HL-60 (cell line): ENCODE measurements at regions not wholly inside any gene's neighbourhood (a gene's known extent, or its start where the extent isn't known, plus 50 kb on each side); places are given as distances from the start of the nearest gene placed in this dataset.

Experiments used
- DNase-seq, 2 experiments: peaks; one replicate each; pipeline ENCODE4 v3.0.0-alpha.2; 2010 to 2020; ENCODE audit warnings: low read depth in 1 of 2, low spot score in 1 of 2
- H3K27ac ChIP-seq: fragments of 250-450 bp; sonication (Bioruptor Pico); replicated peaks from 2 replicates; pipeline ENCODE4 v1.5.1; 2020; ENCODE audit warnings: mild to moderate bottlenecking, moderate library complexity
- H3K27me3 ChIP-seq: fragments of 250-450 bp; sonication (Bioruptor Pico); 2 replicates; pipeline ENCODE4 v1.5.1; 2021; ENCODE audit warnings: mild to moderate bottlenecking, moderate library complexity; ENCODE audit not compliant: insufficient read depth, poor library complexity, severe bottlenecking
- H3K4me3 ChIP-seq: replicated peaks from 2 replicates; pipeline ENCODE4 v1.5.1; 2011; ENCODE audit warnings: mild to moderate bottlenecking, control low read depth, low read length; ENCODE audit not compliant: insufficient read depth
- GABPA ChIP-seq: IDR thresholded peaks from 2 replicates; pipeline ENCODE4 v1.6.1; 2012; ENCODE audit warnings: low read depth
- POLR2AphosphoS5 ChIP-seq: IDR thresholded peaks from 2 replicates; pipeline ENCODE4 v1.6.1; 2012; ENCODE audit warnings: low read depth
- SPI1 ChIP-seq: IDR thresholded peaks from 2 replicates; pipeline ENCODE4 v1.6.1; 2012; ENCODE audit warnings: low read depth, mild to moderate bottlenecking, borderline replicate concordance
- TF ChIP-seq, protein P1 (sequence below): IDR thresholded peaks from 2 replicates; pipeline ENCODE4 v1.6.1; 2012; ENCODE audit warnings: low read depth; ENCODE audit not compliant: insufficient replicate concordance
- TF ChIP-seq, protein P2 (sequence below): IDR thresholded peaks from one replicate; pipeline ENCODE4 v1.5.1; 2011; ENCODE audit warnings: low read length, control low read depth, inconsistent platforms; ENCODE audit not compliant: insufficient read depth

DNA sequence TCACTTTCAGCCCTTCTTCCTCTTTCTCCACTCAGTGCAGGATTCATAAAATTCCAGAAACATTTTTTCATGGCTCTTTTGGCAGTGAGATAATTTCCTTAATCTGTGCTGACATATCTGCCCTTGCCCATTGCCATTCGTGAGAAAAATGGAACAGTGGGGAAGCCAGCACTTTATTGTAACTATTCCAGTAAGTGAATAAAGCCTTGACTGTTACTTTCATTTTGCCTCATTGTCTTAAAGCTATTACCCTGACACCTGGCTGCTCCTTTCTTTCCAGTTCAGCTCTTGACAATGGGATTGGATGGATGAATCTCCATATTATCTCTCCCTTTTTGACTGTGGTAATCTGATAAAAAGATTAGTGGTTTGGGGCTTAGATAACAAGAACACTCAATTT is 1068.1 kb upstream of the PCDH20 start:
- no peak for DNase-seq
- no peak overlapping the region for H3K4me3 ChIP-seq
- no peak overlapping the region for H3K27ac ChIP-seq
- TF ChIP-seq SPI1: no peak
- no peak for TF ChIP-seq GABPA
- TF ChIP-seq, protein P1, sequence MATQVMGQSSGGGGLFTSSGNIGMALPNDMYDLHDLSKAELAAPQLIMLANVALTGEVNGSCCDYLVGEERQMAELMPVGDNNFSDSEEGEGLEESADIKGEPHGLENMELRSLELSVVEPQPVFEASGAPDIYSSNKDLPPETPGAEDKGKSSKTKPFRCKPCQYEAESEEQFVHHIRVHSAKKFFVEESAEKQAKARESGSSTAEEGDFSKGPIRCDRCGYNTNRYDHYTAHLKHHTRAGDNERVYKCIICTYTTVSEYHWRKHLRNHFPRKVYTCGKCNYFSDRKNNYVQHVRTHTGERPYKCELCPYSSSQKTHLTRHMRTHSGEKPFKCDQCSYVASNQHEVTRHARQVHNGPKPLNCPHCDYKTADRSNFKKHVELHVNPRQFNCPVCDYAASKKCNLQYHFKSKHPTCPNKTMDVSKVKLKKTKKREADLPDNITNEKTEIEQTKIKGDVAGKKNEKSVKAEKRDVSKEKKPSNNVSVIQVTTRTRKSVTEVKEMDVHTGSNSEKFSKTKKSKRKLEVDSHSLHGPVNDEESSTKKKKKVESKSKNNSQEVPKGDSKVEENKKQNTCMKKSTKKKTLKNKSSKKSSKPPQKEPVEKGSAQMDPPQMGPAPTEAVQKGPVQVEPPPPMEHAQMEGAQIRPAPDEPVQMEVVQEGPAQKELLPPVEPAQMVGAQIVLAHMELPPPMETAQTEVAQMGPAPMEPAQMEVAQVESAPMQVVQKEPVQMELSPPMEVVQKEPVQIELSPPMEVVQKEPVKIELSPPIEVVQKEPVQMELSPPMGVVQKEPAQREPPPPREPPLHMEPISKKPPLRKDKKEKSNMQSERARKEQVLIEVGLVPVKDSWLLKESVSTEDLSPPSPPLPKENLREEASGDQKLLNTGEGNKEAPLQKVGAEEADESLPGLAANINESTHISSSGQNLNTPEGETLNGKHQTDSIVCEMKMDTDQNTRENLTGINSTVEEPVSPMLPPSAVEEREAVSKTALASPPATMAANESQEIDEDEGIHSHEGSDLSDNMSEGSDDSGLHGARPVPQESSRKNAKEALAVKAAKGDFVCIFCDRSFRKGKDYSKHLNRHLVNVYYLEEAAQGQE: no peak
- no peak for TF ChIP-seq POLR2AphosphoS5
- TF ChIP-seq, protein P2, sequence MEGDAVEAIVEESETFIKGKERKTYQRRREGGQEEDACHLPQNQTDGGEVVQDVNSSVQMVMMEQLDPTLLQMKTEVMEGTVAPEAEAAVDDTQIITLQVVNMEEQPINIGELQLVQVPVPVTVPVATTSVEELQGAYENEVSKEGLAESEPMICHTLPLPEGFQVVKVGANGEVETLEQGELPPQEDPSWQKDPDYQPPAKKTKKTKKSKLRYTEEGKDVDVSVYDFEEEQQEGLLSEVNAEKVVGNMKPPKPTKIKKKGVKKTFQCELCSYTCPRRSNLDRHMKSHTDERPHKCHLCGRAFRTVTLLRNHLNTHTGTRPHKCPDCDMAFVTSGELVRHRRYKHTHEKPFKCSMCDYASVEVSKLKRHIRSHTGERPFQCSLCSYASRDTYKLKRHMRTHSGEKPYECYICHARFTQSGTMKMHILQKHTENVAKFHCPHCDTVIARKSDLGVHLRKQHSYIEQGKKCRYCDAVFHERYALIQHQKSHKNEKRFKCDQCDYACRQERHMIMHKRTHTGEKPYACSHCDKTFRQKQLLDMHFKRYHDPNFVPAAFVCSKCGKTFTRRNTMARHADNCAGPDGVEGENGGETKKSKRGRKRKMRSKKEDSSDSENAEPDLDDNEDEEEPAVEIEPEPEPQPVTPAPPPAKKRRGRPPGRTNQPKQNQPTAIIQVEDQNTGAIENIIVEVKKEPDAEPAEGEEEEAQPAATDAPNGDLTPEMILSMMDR: no peak
- no peaks in the 10 kb centered on the region for H3K27me3 ChIP-seq

DNA sequence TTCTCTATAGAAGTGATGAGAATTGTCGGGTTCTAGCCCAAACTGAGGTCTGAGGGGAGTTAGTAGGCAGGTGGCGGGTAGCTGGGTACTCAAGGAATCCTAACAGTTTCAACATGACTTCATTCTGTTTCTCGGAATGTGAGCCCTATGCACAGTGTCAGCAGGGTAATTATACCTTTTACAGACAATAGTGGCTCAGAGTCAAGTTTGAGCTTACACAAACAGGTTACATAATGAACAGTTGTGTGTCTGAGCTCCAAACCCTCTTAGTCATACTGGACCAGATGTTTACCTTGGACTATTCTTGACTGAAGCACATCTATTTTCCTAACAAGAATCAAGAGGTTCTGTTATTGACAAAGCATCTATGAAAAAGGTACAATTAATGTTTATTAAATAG is 1066.7 kb upstream of the PCDH20 start:
- TF ChIP-seq SPI1 (no peak), GABPA (no peak), POLR2AphosphoS5 (no peak)
- TF ChIP-seq, protein P2: no peak
- TF ChIP-seq, protein P1: no peak
- no peak for DNase-seq
- Histone ChIP-seq H3K4me3 (no peak overlapping the region), H3K27ac (no peak overlapping the region), H3K27me3 (no peaks in the 10 kb centered on the region)

DNA sequence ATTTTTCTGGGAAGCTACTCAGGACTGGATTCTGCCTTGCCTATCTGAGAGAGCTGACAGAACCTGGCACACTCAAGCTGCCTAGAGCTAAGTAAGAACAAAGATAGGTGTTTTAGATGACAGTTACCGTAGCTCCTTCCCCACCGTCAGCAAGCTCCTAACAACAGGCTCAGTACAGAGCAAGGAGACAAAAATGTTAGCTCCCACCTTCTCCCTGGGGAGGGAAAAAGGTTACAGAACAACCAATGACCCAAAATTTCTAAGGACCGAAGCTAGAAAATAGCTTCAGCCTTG is 1058.2 kb upstream of the PCDH20 start:
- no peaks in the 10 kb centered on the region for H3K27me3 ChIP-seq

More for the DNA sequence above, 1058.2 kb upstream of the PCDH20 start:
- TF ChIP-seq SPI1 (no peak), GABPA (no peak), POLR2AphosphoS5 (no peak)
- TF ChIP-seq, protein P2: no peak
- TF ChIP-seq, protein P1: no peak
- H3K4me3 ChIP-seq: no peak overlapping the region
- no peak overlapping the region for H3K27ac ChIP-seq
- DNase-seq: no peak
